HG03108 (cell line): ENCODE measurements at regions not wholly inside any gene's neighbourhood (a gene's known extent, or its start where the extent isn't known, plus 50 kb on each side); places are given as distances from the start of the nearest gene placed in this dataset.
"Not testable (repeated sequence)": the region's sequence is repeated elsewhere in the genome, so short reads cannot be mapped to it uniquely, and the experiment has no call there.

Experiments
- ATAC-seq: cut with Tn5 transposase; IDR thresholded peaks from one replicate; pipeline ENCODE4 v1.9.1; 2021; ENCODE audit warnings: moderate library complexity; ENCODE audit not compliant: unreplicated experiment

- ATAC-seq: not testable (repeated sequence)
Observed at GRCh38 chr16:29261427-29262248, 144.9 kb downstream of the NPIPB11 start.

- not testable (repeated sequence) for ATAC-seq
Observed at GRCh38 chr16:29260683-29261426, 145.7 kb downstream of the NPIPB11 start.

- not testable (repeated sequence) for ATAC-seq
Observed at GRCh38 chr16:29259635-29260457, 146.7 kb downstream of the NPIPB11 start.

- ATAC-seq: not testable (repeated sequence)
Observed at GRCh38 chr16:29258946-29259634, 147.4 kb downstream of the NPIPB11 start.

GRCh38 chr16:29257419-29258336, 148.8 kb downstream of the NPIPB11 start:
- ATAC-seq: not testable (repeated sequence)

- ATAC-seq: no peak
Observed at GRCh38 chr16:29256501-29256981, 150.0 kb downstream of the NPIPB11 start.

GRCh38 chr16:29255957-29256356, 150.6 kb downstream of the NPIPB11 start:
- ATAC-seq: not testable (repeated sequence)

- not testable (repeated sequence) for ATAC-seq
Observed at GRCh38 chr16:29255496-29255796, 151.1 kb downstream of the NPIPB11 start.

GRCh38 chr16:29254676-29255495, 151.6 kb downstream of the NPIPB11 start:
- ATAC-seq: no peak

- not testable (repeated sequence) for ATAC-seq
Observed at GRCh38 chr16:29253716-29254590, 152.6 kb downstream of the NPIPB11 start.

GRCh38 chr16:29253066-29253590, 153.4 kb downstream of the NPIPB11 start:
- ATAC-seq: not testable (repeated sequence)

- not testable (repeated sequence) for ATAC-seq
Observed at GRCh38 chr16:29252311-29252710, 154.2 kb downstream of the NPIPB11 start.

GRCh38 chr16:29251571-29252011, 154.9 kb downstream of the NPIPB11 start:
- ATAC-seq: not testable (repeated sequence)

GRCh38 chr16:29250923-29251434, 155.5 kb downstream of the NPIPB11 start:
- not testable (repeated sequence) for ATAC-seq

GRCh38 chr16:29250469-29250868, 156.0 kb downstream of the NPIPB11 start:
- ATAC-seq: not testable (repeated sequence)

- not testable (repeated sequence) for ATAC-seq
Observed at GRCh38 chr16:29248940-29249318, 157.6 kb downstream of the NPIPB11 start.
